ENCODE measurements at regions not wholly inside any gene's neighbourhood (a gene's known extent, or its start where the extent isn't known, plus 50 kb on each side); places are given as distances from the start of the nearest gene placed in this dataset.

- Histone ChIP-seq H3K4me3 (ENCODE audit: low read length) (no peak overlapping the region), H3K36me3 (ENCODE audit: control insufficient read depth, insufficient read depth, low read length, severe bottlenecking) (no peaks in the 10 kb centered on the region), H3K4me1 (ENCODE audit: control insufficient read depth, insufficient read depth, low read length) (no peaks in the 10 kb centered on the region), H3K9me3 (ENCODE audit: control insufficient read depth, low read length) (peaks cover 10% of the 10 kb centered on the region), H3K9ac (ENCODE audit: low read length) (no peak overlapping the region), H3K27me3 (replicated peaks; ENCODE audit: control insufficient read depth, insufficient read depth, low read length) (no peaks in the 10 kb centered on the region)
- DNase-seq (ENCODE audit: low read depth) = no peak
These were observed 101.2 kb upstream of the TP63 start for GRCh38 chr3:189529889-189530471.

GRCh38 chr3:189530822-189531221 is 100.4 kb upstream of the TP63 start:
- H3K36me3 ChIP-seq (ENCODE audit: control insufficient read depth, insufficient read depth, low read length, severe bottlenecking) = no peaks in the 10 kb centered on the region
- no peak for DNase-seq (ENCODE audit: low read depth)
- H3K27me3 ChIP-seq (replicated peaks; ENCODE audit: control insufficient read depth, insufficient read depth, low read length) = no peaks in the 10 kb centered on the region
- H3K4me3 ChIP-seq (ENCODE audit: low read length) = no peak overlapping the region
- H3K4me1 ChIP-seq (ENCODE audit: control insufficient read depth, insufficient read depth, low read length) = no peaks in the 10 kb centered on the region
- H3K9me3 ChIP-seq (ENCODE audit: control insufficient read depth, low read length) = peaks cover 7% of the 10 kb centered on the region
- no peak overlapping the region for H3K9ac ChIP-seq (ENCODE audit: low read length)

GRCh38 chr3:189531271-189531670 is 99.9 kb upstream of the TP63 start:
- H3K9me3 ChIP-seq (ENCODE audit: control insufficient read depth, low read length) = peaks cover 2% of the 10 kb centered on the region
- no peak overlapping the region for H3K9ac ChIP-seq (ENCODE audit: low read length)
- no peaks in the 10 kb centered on the region for H3K27me3 ChIP-seq (replicated peaks; ENCODE audit: control insufficient read depth, insufficient read depth, low read length)
- H3K4me3 ChIP-seq (ENCODE audit: low read length) = no peak overlapping the region
- H3K36me3 ChIP-seq (ENCODE audit: control insufficient read depth, insufficient read depth, low read length, severe bottlenecking) = no peaks in the 10 kb centered on the region
- no peaks in the 10 kb centered on the region for H3K4me1 ChIP-seq (ENCODE audit: control insufficient read depth, insufficient read depth, low read length)
- no peak for DNase-seq (ENCODE audit: low read depth)

GRCh38 chr3:189534531-189534930 is 96.7 kb upstream of the TP63 start:
- Histone ChIP-seq H3K9ac (ENCODE audit: low read length) (no peak overlapping the region), H3K4me1 (ENCODE audit: control insufficient read depth, insufficient read depth, low read length) (no peaks in the 10 kb centered on the region), H3K27me3 (replicated peaks; ENCODE audit: control insufficient read depth, insufficient read depth, low read length) (no peaks in the 10 kb centered on the region), H3K9me3 (ENCODE audit: control insufficient read depth, low read length) (no peaks in the 10 kb centered on the region), H3K4me3 (ENCODE audit: low read length) (no peak overlapping the region), H3K36me3 (ENCODE audit: control insufficient read depth, insufficient read depth, low read length, severe bottlenecking) (no peaks in the 10 kb centered on the region)
- no peak for DNase-seq (ENCODE audit: low read depth)

GRCh38 chr3:189537135-189537534 is 94.1 kb upstream of the TP63 start:
- no peaks in the 10 kb centered on the region for H3K4me1 ChIP-seq (ENCODE audit: control insufficient read depth, insufficient read depth, low read length)
- H3K27me3 ChIP-seq (replicated peaks; ENCODE audit: control insufficient read depth, insufficient read depth, low read length) = no peaks in the 10 kb centered on the region
- no peak overlapping the region for H3K9ac ChIP-seq (ENCODE audit: low read length)
- no peaks in the 10 kb centered on the region for H3K36me3 ChIP-seq (ENCODE audit: control insufficient read depth, insufficient read depth, low read length, severe bottlenecking)
- H3K9me3 ChIP-seq (ENCODE audit: control insufficient read depth, low read length) = no peaks in the 10 kb centered on the region
- H3K4me3 ChIP-seq (ENCODE audit: low read length) = no peak overlapping the region
- DNase-seq (ENCODE audit: low read depth) = no peak

GRCh38 chr3:189547448-189547847 is 83.7 kb upstream of the TP63 start:
- no peaks in the 10 kb centered on the region for H3K36me3 ChIP-seq (ENCODE audit: control insufficient read depth, insufficient read depth, low read length, severe bottlenecking)
- no peaks in the 10 kb centered on the region for H3K4me1 ChIP-seq (ENCODE audit: control insufficient read depth, insufficient read depth, low read length)
- H3K9ac ChIP-seq (ENCODE audit: low read length) = no peak overlapping the region
- peaks cover 35% of the 10 kb centered on the region for H3K9me3 ChIP-seq (ENCODE audit: control insufficient read depth, low read length)
- no peak for DNase-seq (ENCODE audit: low read depth)
- no peak overlapping the region for H3K4me3 ChIP-seq (ENCODE audit: low read length)
- H3K27me3 ChIP-seq (replicated peaks; ENCODE audit: control insufficient read depth, insufficient read depth, low read length) = no peaks in the 10 kb centered on the region

- Histone ChIP-seq H3K36me3 (ENCODE audit: control insufficient read depth, insufficient read depth, low read length, severe bottlenecking) (no peaks in the 10 kb centered on the region), H3K9ac (ENCODE audit: low read length) (no peak overlapping the region), H3K4me3 (ENCODE audit: low read length) (no peak overlapping the region), H3K4me1 (ENCODE audit: control insufficient read depth, insufficient read depth, low read length) (no peaks in the 10 kb centered on the region), H3K9me3 (ENCODE audit: control insufficient read depth, low read length) (peaks cover 35% of the 10 kb centered on the region), H3K27me3 (replicated peaks; ENCODE audit: control insufficient read depth, insufficient read depth, low read length) (no peaks in the 10 kb centered on the region)
- no peak for DNase-seq (ENCODE audit: low read depth)
These were observed 83.1 kb upstream of the TP63 start for GRCh38 chr3:189548053-189548452.

- Histone ChIP-seq H3K36me3 (ENCODE audit: control insufficient read depth, insufficient read depth, low read length, severe bottlenecking) (no peaks in the 10 kb centered on the region), H3K27me3 (replicated peaks; ENCODE audit: control insufficient read depth, insufficient read depth, low read length) (no peaks in the 10 kb centered on the region), H3K4me1 (ENCODE audit: control insufficient read depth, insufficient read depth, low read length) (no peaks in the 10 kb centered on the region), H3K9ac (ENCODE audit: low read length) (no peak overlapping the region), H3K4me3 (ENCODE audit: low read length) (no peak overlapping the region), H3K9me3 (ENCODE audit: control insufficient read depth, low read length) (peaks cover 35% of the 10 kb centered on the region)
- DNase-seq (ENCODE audit: low read depth) = no peak
These were observed 80.2 kb upstream of the TP63 start for GRCh38 chr3:189551007-189551406.

- DNase-seq (ENCODE audit: low read depth) = no peak
- Histone ChIP-seq H3K4me3 (ENCODE audit: low read length) (no peak overlapping the region), H3K9ac (ENCODE audit: low read length) (no peak overlapping the region), H3K9me3 (ENCODE audit: control insufficient read depth, low read length) (peaks cover 20% of the 10 kb centered on the region), H3K4me1 (ENCODE audit: control insufficient read depth, insufficient read depth, low read length) (no peaks in the 10 kb centered on the region), H3K27me3 (replicated peaks; ENCODE audit: control insufficient read depth, insufficient read depth, low read length) (no peaks in the 10 kb centered on the region), H3K36me3 (ENCODE audit: control insufficient read depth, insufficient read depth, low read length, severe bottlenecking) (no peaks in the 10 kb centered on the region)
These were observed 76.2 kb upstream of the TP63 start for GRCh38 chr3:189554868-189555557.

- no peak overlapping the region for H3K9ac ChIP-seq (ENCODE audit: low read length)
- no peak for DNase-seq (ENCODE audit: low read depth)
- no peak overlapping the region for H3K4me3 ChIP-seq (ENCODE audit: low read length)
- peaks cover 15% of the 10 kb centered on the region for H3K9me3 ChIP-seq (ENCODE audit: control insufficient read depth, low read length)
- H3K36me3 ChIP-seq (ENCODE audit: control insufficient read depth, insufficient read depth, low read length, severe bottlenecking) = no peaks in the 10 kb centered on the region
- H3K27me3 ChIP-seq (replicated peaks; ENCODE audit: control insufficient read depth, insufficient read depth, low read length) = no peaks in the 10 kb centered on the region
- no peaks in the 10 kb centered on the region for H3K4me1 ChIP-seq (ENCODE audit: control insufficient read depth, insufficient read depth, low read length)
These were observed 75.7 kb upstream of the TP63 start for GRCh38 chr3:189555558-189555881.

- DNase-seq (ENCODE audit: low read depth) = no peak
- Histone ChIP-seq H3K9ac (ENCODE audit: low read length) (no peak overlapping the region), H3K27me3 (replicated peaks; ENCODE audit: control insufficient read depth, insufficient read depth, low read length) (no peaks in the 10 kb centered on the region), H3K36me3 (ENCODE audit: control insufficient read depth, insufficient read depth, low read length, severe bottlenecking) (no peaks in the 10 kb centered on the region), H3K4me1 (ENCODE audit: control insufficient read depth, insufficient read depth, low read length) (no peaks in the 10 kb centered on the region), H3K9me3 (ENCODE audit: control insufficient read depth, low read length) (no peaks in the 10 kb centered on the region), H3K4me3 (ENCODE audit: low read length) (no peak overlapping the region)
These were observed 73.4 kb upstream of the TP63 start for GRCh38 chr3:189557824-189558223.

GRCh38 chr3:189561256-189561655 is 69.9 kb upstream of the TP63 start:
- peaks cover 3% of the 10 kb centered on the region for H3K4me1 ChIP-seq (ENCODE audit: control insufficient read depth, insufficient read depth, low read length)
- H3K36me3 ChIP-seq (ENCODE audit: control insufficient read depth, insufficient read depth, low read length, severe bottlenecking) = no peaks in the 10 kb centered on the region
- H3K27me3 ChIP-seq (replicated peaks; ENCODE audit: control insufficient read depth, insufficient read depth, low read length) = no peaks in the 10 kb centered on the region
- no peak overlapping the region for H3K9ac ChIP-seq (ENCODE audit: low read length)
- no peak for DNase-seq (ENCODE audit: low read depth)
- no peaks in the 10 kb centered on the region for H3K9me3 ChIP-seq (ENCODE audit: control insufficient read depth, low read length)
- H3K4me3 ChIP-seq (ENCODE audit: low read length) = no peak overlapping the region
